Islet of Langerhans (tissue), 1 donor: ENCODE measurements at regions not wholly inside any gene's neighbourhood (a gene's known extent, or its start where the extent isn't known, plus 50 kb on each side); places are given as distances from the start of the nearest gene placed in this dataset.
A peak's percentile ranks its signal among the peaks of the same experiment; 100 is the strongest.

ENCODE experiments used
- FAIRE-seq: peaks from one replicate; lab custom pipeline; 2011; peaks lifted over from hg19 to GRCh38; lab: Jason Lieb, UNC

- no peak for FAIRE-seq
These were observed 414.7 kb downstream of the LRATD1 start for GRCh38 chr2:15047184-15047583.

GRCh38 chr2:15048000-15048399 is 415.5 kb downstream of the LRATD1 start:
- FAIRE-seq: no peak

GRCh38 chr2:15049096-15049993 is 416.8 kb downstream of the LRATD1 start:
- FAIRE-seq: no peak

GRCh38 chr2:15050483-15050882 is 418.0 kb downstream of the LRATD1 start:
- FAIRE-seq: peak; percentile 60

GRCh38 chr2:15053542-15053941 is 421.0 kb downstream of the LRATD1 start:
- no peak for FAIRE-seq

GRCh38 chr2:15058015-15058720 is 425.7 kb downstream of the LRATD1 start:
- no peak for FAIRE-seq

GRCh38 chr2:15058721-15059157 is 426.2 kb downstream of the LRATD1 start:
- FAIRE-seq: no peak

- peak; percentile 98 for FAIRE-seq
These were observed 427.5 kb downstream of the LRATD1 start for GRCh38 chr2:15059870-15060512.

GRCh38 chr2:15061268-15061667 is 428.8 kb downstream of the LRATD1 start:
- FAIRE-seq: no peak

- FAIRE-seq: no peak
These were observed 433.6 kb downstream of the LRATD1 start for GRCh38 chr2:15066138-15066537.

- no peak for FAIRE-seq
These were observed 436.6 kb downstream of the LRATD1 start for GRCh38 chr2:15069149-15069548.

- no peak for FAIRE-seq
These were observed 440.3 kb downstream of the LRATD1 start for GRCh38 chr2:15072836-15073235.

GRCh38 chr2:15073664-15074063 is 441.1 kb downstream of the LRATD1 start:
- no peak for FAIRE-seq

- no peak for FAIRE-seq
These were observed 441.8 kb downstream of the LRATD1 start for GRCh38 chr2:15074319-15074718.

GRCh38 chr2:15074751-15075700 is 442.5 kb downstream of the LRATD1 start:
- no peak for FAIRE-seq

GRCh38 chr2:15076668-15077067 is 444.2 kb downstream of the LRATD1 start:
- no peak for FAIRE-seq

- FAIRE-seq: no peak
These were observed 448.8 kb downstream of the LRATD1 start for GRCh38 chr2:15081356-15081755.

GRCh38 chr2:15082105-15083058 is 449.9 kb downstream of the LRATD1 start:
- no peak for FAIRE-seq

- no peak for FAIRE-seq
These were observed 452.4 kb downstream of the LRATD1 start for GRCh38 chr2:15084826-15085489.

GRCh38 chr2:15092181-15092580 is 459.7 kb downstream of the LRATD1 start:
- FAIRE-seq: no peak
